HG03520 (cell line): ENCODE measurements at regions not wholly inside any gene's neighbourhood (a gene's known extent, or its start where the extent isn't known, plus 50 kb on each side); places are given as distances from the start of the nearest gene placed in this dataset.

Source experiments
- ATAC-seq: cut with Tn5 transposase; IDR thresholded peaks from one replicate; pipeline ENCODE4 v1.9.1; 2021; ENCODE audit warnings: mild to moderate bottlenecking, moderate library complexity; ENCODE audit not compliant: unreplicated experiment

DNA sequence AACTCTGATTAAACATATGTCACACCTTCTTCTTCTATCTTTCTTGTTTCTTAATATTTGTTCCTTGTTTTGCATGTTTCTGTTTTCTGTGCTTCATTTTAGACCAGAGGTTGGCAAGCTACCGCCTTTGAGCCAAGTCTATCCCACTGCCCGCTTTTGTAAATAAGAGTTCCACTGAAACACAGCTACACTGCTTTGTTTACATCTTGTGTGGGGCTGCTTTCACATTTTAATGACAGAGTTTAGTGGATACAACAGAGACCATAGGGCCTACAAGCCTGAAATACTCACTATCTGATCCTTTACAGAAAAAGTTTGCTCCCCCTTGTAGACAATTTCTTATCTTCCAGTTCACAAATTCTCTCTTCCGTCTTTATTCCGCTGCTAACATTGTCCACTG lies 109.4 kb upstream of the SPACA1 start:
- no peak for ATAC-seq

DNA sequence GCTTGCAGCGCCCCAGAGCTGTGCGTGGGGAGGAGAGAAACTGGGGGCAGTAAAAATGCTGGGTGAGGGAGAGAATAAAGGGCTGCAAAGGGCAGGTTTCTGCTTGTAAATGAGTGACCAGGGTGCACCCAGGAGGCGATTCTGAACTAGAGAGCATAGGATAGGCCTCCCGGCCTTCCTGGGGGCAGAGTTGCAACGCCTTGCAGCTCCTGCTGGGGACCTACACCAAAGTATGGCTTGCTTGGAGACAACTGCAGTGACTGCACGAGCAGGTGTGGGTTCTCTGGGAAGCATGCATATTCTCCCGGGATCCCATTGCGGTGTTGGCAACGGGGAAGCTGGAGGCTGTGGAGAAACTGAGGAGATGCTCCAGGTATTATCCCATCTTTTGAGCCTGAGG lies 111.6 kb upstream of the SPACA1 start:
- no peak for ATAC-seq

- ATAC-seq = no peak
Measured at GRCh38 chr6:87935196-87935595, 112.4 kb upstream of the SPACA1 start.

DNA sequence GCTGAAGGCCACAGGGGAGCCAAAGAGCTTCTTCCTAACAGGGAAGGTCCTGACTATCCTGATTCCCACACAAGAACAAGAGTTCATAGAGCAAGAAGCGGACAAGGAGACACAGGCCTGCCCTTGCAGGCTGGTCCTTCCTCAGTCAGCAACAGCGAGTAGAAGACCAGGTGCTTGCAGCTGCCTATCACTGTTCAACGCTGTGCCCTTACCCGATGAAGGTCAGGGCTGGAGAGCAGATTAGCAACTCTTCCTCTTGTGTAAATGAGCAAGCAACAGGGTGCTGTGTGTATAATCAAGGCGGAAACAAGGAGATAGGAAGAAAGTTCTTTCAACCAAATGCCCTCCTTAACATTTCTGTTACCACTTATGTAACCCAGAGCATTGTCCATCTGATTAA lies 115.3 kb upstream of the SPACA1 start:
- ATAC-seq = no peak

DNA sequence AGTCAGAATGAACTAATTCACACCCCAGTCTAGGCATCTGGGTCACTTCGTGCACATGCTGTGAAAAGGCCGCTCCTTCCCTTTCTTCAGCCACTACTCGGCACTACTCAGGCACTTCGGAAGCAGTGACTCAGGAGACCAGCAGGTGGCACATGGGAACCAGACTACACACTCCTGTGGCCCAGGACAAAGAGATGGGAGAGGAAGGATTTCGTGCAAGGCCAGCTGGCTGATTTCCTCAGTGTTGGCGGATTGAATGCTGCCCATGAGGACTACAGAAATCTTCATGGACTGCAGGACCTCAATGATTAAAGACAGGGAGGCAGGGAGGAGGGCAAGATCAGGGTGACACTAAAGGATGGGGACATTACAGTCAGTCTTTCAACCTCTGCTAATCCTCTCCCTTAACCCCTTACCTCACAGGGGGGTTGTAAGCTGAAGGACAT lies 117.8 kb upstream of the SPACA1 start:
- ATAC-seq = peak; percentile 57

DNA sequence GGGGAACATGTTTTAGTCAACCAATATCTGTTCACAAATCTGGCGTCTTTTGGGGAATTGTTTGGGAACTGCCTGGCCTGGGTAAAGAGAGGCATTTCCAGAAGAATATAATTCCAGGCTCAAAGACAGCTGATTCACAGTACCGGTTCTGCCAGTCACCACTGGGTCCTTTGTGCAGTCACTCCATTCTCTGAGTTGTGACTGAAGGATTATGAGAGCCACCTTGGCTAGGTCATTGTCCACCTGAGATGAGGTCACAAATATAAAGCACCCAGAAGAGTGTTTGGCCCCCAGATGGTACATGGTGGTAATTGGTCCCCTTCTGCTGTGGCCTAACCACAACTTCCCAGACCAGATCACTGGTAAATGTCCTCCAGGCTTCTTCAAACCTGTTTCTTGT lies 121.0 kb upstream of the SPACA1 start:
- ATAC-seq = no peak

DNA sequence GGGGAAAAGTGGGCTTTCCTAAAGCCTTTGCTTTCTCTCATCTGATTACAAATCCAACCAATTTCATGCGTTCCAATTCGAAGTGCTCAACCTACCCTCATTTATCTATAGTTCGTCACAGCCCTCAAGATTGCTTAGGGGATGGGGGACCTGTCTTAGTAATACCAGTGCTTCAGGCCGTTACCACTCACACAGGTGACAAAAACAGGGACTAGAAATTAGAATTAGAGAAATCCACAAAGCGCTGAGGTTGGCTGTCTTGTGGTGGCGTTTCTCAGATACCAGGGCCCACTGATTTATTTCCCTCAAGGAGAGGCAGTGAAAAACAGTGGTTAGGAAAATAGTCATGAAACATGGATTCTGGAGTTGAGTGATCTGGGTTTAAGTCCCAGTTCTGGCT lies 121.6 kb upstream of the SPACA1 start:
- ATAC-seq = no peak

- ATAC-seq = peak; percentile 45
Measured at GRCh38 chr6:87925373-87926060, 122.1 kb upstream of the SPACA1 start.

DNA sequence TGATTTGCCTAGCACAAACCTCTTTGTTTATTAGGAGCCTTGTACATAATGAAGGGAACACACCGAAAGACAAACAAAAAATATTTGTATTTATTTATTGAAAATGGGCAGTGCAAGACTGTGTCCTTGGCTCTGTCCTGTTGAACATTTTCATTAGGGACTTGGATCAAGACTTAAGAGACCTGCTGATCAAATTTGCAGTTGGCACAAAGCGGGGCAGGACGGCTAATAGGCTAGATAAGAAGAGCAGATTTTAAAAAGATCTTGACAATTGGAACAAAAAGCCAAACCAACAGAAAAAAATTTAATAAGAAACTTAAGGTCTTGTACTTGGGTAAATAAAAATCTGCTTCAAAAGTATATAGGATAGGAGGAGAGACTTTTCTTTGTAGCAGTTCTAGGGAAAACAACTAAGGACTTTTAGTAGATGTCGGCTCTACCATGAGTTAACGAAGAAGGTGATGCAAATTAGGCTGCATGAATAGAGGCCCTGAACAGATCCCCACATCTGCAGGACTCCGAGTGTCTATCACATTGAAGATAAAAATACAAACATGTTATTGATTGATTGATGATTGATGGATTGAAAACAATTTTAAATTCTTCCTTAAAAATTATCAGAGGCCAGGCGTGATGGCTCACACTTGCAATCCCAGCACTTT lies 124.1 kb upstream of the SPACA1 start:
- ATAC-seq = no peak

GRCh38 chr6:87922947-87923330 lies 124.7 kb upstream of the SPACA1 start:
- peak; percentile 72 for ATAC-seq

DNA sequence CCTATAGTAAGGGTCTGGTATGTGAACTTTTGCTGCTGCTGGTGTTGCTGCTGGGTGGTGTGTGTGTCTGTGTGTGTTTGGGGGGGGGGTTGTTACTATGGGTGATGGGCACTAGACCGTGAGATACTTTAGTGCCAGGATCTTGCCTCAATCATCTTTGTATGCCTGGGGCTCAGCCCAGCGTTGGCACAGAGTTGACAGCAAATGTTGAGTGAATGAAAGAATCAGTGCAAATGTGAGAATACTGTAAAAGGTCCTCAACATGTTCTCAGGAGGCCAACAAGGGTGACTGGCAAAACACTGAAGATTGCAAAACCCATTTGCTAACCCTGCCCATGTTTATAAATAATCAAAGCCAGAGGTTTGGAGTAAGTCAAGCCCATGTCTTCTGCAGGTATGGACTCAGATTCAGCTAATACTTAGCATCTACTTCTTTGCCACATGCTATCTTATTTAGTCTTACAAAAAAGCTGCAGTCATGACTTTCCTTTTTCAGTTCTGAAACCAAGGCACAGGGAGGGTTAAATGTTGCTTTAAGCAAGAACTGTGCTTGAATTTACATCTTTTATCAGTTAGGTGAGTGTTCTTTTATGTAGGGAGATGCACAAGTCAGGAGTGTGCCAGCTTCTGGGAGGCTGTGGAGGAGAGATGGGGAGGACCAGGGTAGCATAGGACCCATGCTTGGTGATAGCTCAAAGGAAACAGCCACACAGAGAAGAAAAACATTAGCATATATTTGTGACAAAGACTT lies 125.3 kb upstream of the SPACA1 start:
- no peak for ATAC-seq

- no peak for ATAC-seq
Measured at GRCh38 chr6:87921034-87921433, 126.6 kb upstream of the SPACA1 start.

GRCh38 chr6:87920245-87920644 lies 127.4 kb upstream of the SPACA1 start:
- ATAC-seq = no peak

GRCh38 chr6:87919416-87919815 lies 128.2 kb upstream of the SPACA1 start:
- ATAC-seq = no peak

- no peak for ATAC-seq
Measured at GRCh38 chr6:87919001-87919400, 128.6 kb upstream of the SPACA1 start.

- ATAC-seq = no peak
Measured at GRCh38 chr6:87918461-87918941, 129.1 kb upstream of the SPACA1 start.

DNA sequence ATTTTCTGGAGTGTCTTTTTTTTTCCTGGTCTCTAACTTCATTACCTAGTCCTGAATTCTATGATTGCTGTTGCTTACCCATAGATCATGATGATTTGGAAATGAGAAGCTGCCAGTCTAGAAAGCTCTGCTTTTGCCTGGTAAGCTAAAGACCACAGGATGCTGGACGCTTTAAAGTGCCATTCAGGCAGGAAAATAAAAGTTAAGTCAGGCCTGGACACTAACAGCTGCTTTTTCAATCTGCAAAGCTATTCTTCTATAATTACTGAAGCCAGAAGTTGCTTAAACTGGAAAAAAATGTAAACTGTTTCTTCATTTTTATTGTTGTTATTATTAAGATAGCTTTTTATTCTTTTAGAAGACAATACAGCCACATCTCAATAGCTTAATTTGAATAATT lies 129.8 kb upstream of the SPACA1 start:
- ATAC-seq = no peak

- no peak for ATAC-seq
Measured at GRCh38 chr6:87916446-87916845, 131.2 kb upstream of the SPACA1 start.

- peak; percentile 64 for ATAC-seq
Measured at GRCh38 chr6:87914637-87915395, 132.8 kb upstream of the SPACA1 start.

- ATAC-seq = no peak
Measured at GRCh38 chr6:87913974-87914373, 133.7 kb upstream of the SPACA1 start.

- ATAC-seq = no peak
Measured at GRCh38 chr6:87912102-87912501, 135.5 kb upstream of the SPACA1 start.
